ENCODE measurements at regions not wholly inside any gene's neighbourhood (a gene's known extent, or its start where the extent isn't known, plus 50 kb on each side); places are given as distances from the start of the nearest gene placed in this dataset.

- no peak for DNase-seq (ENCODE audit: low read depth in 3 of 3)
Measured at GRCh38 chr2:126392889-126393288, 263.1 kb upstream of the GYPC start.

DNA sequence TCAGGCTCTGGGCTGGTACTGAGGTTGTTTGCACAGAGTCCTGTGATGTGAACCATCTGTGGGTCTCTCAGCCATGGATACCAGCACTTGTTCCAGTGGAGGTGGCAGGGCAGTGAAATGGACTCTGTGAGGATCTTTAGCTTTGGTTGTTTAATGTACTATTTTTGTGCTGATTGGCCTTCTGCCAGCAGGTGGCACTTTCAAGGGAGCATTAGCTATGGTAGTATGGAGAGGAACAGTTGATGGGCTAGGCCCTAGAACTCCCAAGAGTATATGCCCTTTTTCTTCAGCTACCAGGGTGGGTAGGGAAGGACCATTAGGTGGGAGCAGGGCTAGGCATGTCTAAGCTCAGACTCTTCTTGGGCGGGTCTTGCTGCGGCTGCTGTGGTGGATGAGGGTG is 257.0 kb upstream of the GYPC start:
- peak in 1 of 3 experiments; percentile 13 for DNase-seq (ENCODE audit: low read depth in 3 of 3)

- no peak for DNase-seq (ENCODE audit: low read depth in 3 of 3)
Measured at GRCh38 chr2:126403039-126403628, 252.8 kb upstream of the GYPC start.

- DNase-seq (ENCODE audit: low read depth in 3 of 3): no peak
Measured at GRCh38 chr2:126406267-126406666, 249.7 kb upstream of the GYPC start.

GRCh38 chr2:126408671-126409070 is 247.3 kb upstream of the GYPC start:
- DNase-seq (ENCODE audit: low read depth in 3 of 3): no peak

DNA sequence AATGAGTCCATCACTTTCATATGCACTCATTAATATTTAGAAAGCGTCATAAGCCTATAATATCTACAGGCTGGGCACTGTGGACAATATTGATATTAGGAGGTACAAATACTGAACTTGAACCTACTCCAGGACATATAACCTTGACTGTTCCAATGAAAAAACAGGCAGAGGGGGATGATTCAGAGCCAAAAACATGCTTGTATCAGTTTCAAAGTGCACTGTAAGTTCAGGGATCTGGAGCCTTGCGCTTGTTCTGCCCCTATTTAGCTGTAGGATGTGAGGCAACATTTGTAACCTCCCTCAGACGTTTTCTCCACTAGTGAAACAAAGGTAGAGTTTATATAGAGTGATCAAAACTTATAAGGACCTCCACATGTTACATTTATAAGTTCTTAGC is 246.1 kb upstream of the GYPC start:
- DNase-seq (ENCODE audit: low read depth in 3 of 3): no peak

GRCh38 chr2:126413079-126413478 is 242.9 kb upstream of the GYPC start:
- DNase-seq (ENCODE audit: low read depth in 3 of 3): no peak

DNA sequence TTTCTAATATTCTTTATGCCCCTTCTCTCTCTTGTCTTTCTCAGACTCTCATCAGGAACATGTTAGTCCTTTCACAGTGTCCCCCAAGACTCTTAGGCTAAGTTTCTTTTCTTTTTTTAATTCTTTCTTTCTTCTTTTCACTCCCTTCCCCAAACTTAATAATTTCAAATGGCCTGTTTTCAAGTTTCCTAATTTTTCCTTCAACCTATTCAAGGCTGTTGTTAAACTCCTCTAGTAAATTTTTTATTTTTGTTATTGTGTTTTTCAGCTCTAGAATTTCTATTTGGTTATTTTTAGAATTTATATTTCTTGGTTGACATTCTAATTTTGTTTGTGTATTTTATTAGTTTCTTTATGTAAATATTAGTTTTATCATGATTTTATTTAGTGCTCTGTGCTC is 236.6 kb upstream of the GYPC start:
- no peak for DNase-seq (ENCODE audit: low read depth in 3 of 3)

DNA sequence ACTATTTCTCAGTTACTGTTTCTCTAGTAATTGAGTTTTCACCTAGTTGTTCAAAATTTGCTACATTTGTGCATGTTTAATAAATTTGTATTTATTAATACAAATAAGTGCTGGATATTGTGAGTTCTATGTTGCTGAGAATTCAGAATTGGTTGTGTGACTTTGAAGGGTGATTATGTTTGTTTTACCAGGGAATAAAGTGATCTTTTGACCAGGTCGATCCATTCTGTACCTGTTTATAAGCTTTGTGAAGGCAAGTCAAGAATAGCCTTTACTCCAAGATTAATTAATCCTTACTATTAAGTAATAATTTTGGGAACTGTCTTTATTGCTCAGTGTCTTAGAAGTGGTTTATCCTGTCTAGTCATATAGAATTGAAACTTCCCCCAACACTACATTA is 230.0 kb upstream of the GYPC start:
- no peak for DNase-seq (ENCODE audit: low read depth in 3 of 3)

- DNase-seq (ENCODE audit: low read depth in 3 of 3): no peak
Measured at GRCh38 chr2:126429103-126429502, 226.9 kb upstream of the GYPC start.

DNA sequence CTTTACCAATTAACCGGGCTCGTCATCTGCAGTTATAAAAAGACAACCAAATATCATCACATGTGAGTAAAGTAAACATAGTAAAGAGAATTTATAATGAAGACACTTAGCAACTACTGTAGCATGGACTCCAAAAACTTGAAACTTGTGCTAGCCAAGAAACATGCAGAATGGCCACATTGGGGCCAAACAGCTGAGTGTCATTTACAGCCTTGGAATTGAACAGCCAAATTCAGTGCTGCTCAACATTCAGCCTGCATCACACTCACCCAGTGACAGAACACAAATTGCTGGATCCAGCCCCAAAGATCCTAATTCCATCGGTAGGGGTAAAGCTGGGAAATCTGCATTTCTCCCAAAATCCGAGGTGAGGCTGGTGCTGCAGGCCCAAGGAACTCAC is 224.8 kb upstream of the GYPC start:
- DNase-seq (ENCODE audit: low read depth in 3 of 3): no peak

DNA sequence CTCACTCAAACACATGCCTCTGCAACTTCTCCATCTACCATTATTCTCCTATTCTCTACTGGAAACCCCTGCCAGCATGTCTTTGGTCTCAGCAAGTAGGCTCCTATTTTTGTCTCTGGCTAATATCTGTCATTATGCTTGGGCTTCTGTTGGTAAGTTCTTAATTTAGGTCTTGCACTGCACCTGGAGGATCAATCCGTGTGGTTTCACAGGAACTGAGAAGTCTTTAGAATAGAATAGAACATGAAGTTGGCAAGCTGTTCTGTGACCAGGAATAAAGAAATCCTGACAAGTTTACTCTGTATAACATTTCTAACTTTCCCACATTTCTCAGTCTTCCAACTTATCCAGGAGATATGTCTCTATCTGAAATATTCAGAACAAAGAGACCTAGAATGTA is 219.5 kb upstream of the GYPC start:
- no peak for DNase-seq (ENCODE audit: low read depth in 3 of 3)

- DNase-seq (ENCODE audit: low read depth in 3 of 3): no peak
Measured at GRCh38 chr2:126437016-126437415, 218.9 kb upstream of the GYPC start.

GRCh38 chr2:126444512-126444911 is 211.4 kb upstream of the GYPC start:
- no peak for DNase-seq (ENCODE audit: low read depth in 3 of 3)

- DNase-seq (ENCODE audit: low read depth in 3 of 3): no peak
Measured at GRCh38 chr2:126446106-126446695, 209.8 kb upstream of the GYPC start.

- DNase-seq (ENCODE audit: low read depth in 3 of 3): no peak
Measured at GRCh38 chr2:126448611-126449010, 207.3 kb upstream of the GYPC start.

DNA sequence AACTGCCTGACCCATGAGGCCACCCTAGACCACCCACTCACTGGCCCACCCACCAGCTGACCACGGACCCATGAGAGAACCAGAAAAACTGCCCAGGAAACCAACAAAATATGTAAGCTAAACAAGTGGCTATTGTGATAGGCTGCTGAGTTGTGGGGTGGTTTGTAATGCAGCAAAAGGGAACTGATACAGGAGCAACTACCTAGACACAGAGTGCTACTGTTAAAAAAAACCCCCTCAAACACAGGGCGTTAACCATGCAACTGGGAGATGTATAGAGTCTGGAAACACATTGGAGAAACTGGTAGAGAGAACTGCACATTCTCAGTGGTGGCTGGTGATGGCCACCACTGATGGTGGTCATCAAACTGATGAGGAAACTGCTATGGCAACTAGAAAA is 206.3 kb upstream of the GYPC start:
- DNase-seq (ENCODE audit: low read depth in 3 of 3): no peak

DNA sequence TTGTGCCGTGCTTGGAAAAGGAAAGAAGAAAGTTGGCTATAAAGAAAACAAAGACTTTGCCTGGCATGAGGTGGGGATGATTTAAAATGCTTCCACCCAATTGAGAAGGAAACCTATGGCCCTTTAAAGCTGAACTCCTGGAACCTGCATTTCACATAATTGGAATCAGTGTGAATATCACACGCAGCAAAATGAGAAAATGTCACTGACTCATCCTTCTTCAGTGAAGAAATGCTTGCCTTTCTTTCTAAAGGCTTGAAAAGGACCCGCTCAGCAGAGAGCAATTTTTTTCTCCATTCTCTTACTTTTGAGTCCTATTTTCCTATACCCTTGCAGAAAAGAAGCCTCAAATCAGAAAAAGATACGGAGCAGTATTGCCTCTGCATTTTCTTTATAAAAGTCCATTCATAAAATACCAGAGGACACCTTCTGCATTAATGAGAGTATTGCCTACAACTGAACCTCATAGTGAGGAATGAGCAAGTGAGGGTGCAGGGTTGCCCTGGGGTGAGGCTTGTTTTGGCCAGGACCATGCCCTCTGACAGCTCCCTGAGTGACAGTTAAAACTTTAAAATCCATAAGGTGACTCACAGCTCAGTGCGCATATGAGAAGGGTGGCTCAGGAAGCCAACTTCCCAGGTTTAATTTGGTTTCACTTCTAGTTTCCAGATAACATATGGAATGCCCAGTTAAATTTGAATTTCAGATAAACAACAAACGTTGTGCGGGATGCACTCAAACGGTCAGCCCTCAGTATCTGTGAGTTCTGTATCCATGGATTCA is 191.9 kb upstream of the GYPC start:
- no peak for DNase-seq (ENCODE audit: low read depth in 3 of 3)

GRCh38 chr2:126467367-126468054 is 188.4 kb upstream of the GYPC start:
- DNase-seq (ENCODE audit: low read depth in 3 of 3): no peak

GRCh38 chr2:126475031-126475430 is 180.9 kb upstream of the GYPC start:
- no peak for DNase-seq (ENCODE audit: low read depth in 3 of 3)

DNA sequence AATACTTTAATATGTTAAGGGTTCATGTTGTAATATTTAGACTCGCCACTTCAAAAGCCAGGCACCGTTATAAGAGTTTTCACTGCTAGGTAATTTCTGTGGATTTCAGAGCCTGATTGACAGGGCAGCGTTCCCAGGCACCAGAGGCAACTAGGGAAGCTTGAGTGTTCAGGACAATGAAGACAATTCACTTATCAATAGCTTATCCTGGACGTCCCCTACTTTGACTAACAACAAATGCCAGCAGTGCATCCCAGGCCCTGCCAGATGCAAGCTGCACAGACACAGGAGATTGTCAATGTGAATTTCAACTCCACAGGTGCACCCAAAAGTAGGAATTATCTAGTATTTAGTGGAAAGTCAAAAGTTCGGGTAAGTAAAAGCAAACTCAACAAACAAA is 179.3 kb upstream of the GYPC start:
- no peak for DNase-seq (ENCODE audit: low read depth in 3 of 3)

DNA sequence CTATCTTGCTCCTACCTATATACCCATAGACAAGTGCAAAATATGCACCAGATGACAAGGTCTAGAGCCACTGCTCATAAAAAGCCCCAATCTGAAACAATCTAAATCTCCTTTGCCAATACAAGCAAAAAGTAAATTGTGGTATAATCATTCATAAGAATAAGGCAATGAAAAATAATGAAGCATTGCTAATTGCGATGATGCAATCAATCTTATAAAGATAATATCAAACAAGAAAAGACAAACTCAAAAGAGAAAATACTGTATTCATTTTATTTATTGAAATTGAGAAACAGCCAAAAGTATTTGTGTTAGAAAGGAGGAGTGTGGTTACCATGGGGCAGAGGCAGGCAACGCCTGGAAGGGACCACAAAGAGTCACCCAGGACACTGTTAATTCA is 175.9 kb upstream of the GYPC start:
- no peak for DNase-seq (ENCODE audit: low read depth in 3 of 3)
